Lower lobe of right lung (tissue), 2 donors: ENCODE measurements at regions not wholly inside any gene's neighbourhood (a gene's known extent, or its start where the extent isn't known, plus 50 kb on each side); places are given as distances from the start of the nearest gene placed in this dataset.

Experiments used
- ATAC-seq, 2 donors: fragments of 200-7000 bp; cut with Tn5 transposase; one replicate each; pipeline ENCODE4 v1.9.1; 2020 to 2022; ENCODE audit warnings: mild to moderate bottlenecking in 2 of 2, moderate library complexity in 2 of 2
- DNase-seq: peaks from one replicate; pipeline ENCODE4 v3.0.0-alpha.2; 2020
- H3K27ac ChIP-seq: fragments of 200-600 bp; one replicate; pipeline ENCODE4 v1.8.0; 2022
- H3K27me3 ChIP-seq: fragments of 200-600 bp; one replicate; pipeline ENCODE4 v1.8.0; 2022; ENCODE audit warnings: low read depth
- H3K36me3 ChIP-seq: fragments of 200-600 bp; one replicate; pipeline ENCODE4 v1.8.0; 2022; ENCODE audit warnings: mild to moderate bottlenecking
- H3K4me1 ChIP-seq: fragments of 200-600 bp; one replicate; pipeline ENCODE4 v1.8.0; 2022
- H3K4me3 ChIP-seq: fragments of 200-600 bp; one replicate; pipeline ENCODE4 v1.8.0; 2022; ENCODE audit warnings: mild to moderate bottlenecking
- H3K9me3 ChIP-seq: fragments of 200-600 bp; one replicate; pipeline ENCODE4 v1.8.0; 2022
- intact Hi-C: fragments of 100-400 bp; cut with DNase I; formaldehyde crosslinking; loops from one replicate; pipeline ENCODE4 v1.11.0; 2022
- TF ChIP-seq, protein P1 (sequence below): fragments of 200-600 bp; IDR thresholded peaks from one replicate; pipeline ENCODE4 v1.8.0; 2022; ENCODE audit warnings: antibody characterized with exemption, mild to moderate bottlenecking
- donor health status: DM: no; HTN: yes; CAD: no; lungs with severe emphysema.

DNA sequence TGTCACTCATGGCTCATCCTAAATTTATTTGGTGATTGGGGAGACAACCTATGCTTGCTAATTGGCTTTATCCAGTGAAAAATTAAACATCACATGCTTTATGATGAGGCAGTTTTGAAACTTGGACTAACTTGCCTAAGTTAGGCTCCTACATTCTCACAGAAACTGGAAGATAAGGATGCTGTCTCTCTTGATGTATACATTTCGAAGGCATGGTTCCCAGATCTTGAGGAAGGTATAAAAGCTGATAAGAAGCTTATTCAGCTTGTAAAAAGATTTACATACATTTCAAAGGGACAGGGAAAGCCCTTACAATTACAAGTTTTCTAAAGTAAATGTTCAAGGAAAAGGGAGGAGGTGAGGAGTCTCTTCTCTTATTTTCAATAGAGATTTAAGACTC is 561.7 kb downstream of the IPMK start:
- no peaks in the 10 kb centered on the region for H3K9me3 ChIP-seq
- H3K36me3 ChIP-seq = no peaks in the 10 kb centered on the region
- DNase-seq = no peak
- intact Hi-C loops = no loop called here
- H3K27ac ChIP-seq = no peak overlapping the region
- H3K4me1 ChIP-seq = no peaks in the 10 kb centered on the region
- no peak for ATAC-seq
- TF ChIP-seq, protein P1, sequence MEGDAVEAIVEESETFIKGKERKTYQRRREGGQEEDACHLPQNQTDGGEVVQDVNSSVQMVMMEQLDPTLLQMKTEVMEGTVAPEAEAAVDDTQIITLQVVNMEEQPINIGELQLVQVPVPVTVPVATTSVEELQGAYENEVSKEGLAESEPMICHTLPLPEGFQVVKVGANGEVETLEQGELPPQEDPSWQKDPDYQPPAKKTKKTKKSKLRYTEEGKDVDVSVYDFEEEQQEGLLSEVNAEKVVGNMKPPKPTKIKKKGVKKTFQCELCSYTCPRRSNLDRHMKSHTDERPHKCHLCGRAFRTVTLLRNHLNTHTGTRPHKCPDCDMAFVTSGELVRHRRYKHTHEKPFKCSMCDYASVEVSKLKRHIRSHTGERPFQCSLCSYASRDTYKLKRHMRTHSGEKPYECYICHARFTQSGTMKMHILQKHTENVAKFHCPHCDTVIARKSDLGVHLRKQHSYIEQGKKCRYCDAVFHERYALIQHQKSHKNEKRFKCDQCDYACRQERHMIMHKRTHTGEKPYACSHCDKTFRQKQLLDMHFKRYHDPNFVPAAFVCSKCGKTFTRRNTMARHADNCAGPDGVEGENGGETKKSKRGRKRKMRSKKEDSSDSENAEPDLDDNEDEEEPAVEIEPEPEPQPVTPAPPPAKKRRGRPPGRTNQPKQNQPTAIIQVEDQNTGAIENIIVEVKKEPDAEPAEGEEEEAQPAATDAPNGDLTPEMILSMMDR = no peak
- H3K4me3 ChIP-seq = no peak overlapping the region
- no peaks in the 10 kb centered on the region for H3K27me3 ChIP-seq

DNA sequence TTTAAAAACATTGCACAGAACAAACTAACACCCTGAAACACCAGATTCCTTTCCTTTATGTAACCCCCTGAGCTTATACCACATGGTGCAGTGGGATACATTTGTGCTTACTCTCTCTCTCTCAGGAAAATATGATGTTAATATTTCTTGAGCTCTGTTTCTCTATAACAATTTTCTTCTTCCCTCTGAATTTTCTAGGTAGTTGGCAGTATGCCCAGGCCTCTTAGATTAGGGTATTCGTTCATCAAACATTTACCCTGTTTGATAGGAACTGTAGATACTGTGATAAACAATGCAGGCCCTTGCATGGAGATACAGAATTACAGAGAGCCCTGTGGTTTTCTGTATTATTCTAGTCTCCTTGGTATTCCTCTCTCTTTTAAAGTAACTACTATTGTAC is 567.8 kb downstream of the IPMK start:
- intact Hi-C loops = no loop called here
- TF ChIP-seq, protein P1 = no peak
- Histone ChIP-seq H3K36me3 (no peaks in the 10 kb centered on the region), H3K4me1 (no peaks in the 10 kb centered on the region), H3K27ac (no peak overlapping the region), H3K27me3 (no peaks in the 10 kb centered on the region), H3K4me3 (no peak overlapping the region), H3K9me3 (no peaks in the 10 kb centered on the region)
- ATAC-seq (peak in 1 of 2 donors; percentile 44), DNase-seq (no peak)

DNA sequence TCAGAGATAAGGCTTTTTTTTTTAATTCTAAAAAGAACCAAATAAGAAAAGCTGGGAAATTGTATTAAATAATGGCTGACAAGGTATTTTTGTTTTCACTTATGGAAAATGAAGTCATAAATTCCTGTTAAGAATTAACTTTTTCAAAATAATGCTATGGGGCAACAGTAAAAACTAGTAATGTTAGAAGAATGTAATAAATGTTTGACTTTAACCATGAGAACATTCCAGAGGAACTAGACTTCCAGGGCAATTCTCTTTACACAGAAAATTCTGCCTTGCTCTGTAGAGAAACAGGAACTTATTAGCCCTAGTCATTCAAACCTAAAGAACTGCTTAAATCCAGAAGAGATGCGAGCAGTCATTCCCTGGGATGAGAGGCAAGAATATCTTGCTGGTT is 571.1 kb downstream of the IPMK start:
- intact Hi-C loops = no loop called here
- Histone ChIP-seq H3K4me1 (no peaks in the 10 kb centered on the region), H3K9me3 (no peaks in the 10 kb centered on the region), H3K27me3 (no peaks in the 10 kb centered on the region), H3K27ac (no peak overlapping the region), H3K4me3 (no peak overlapping the region), H3K36me3 (no peaks in the 10 kb centered on the region)
- ATAC-seq = peak in 1 of 2 donors; percentile 77
- TF ChIP-seq, protein P1 = no peak
- DNase-seq = no peak

DNA sequence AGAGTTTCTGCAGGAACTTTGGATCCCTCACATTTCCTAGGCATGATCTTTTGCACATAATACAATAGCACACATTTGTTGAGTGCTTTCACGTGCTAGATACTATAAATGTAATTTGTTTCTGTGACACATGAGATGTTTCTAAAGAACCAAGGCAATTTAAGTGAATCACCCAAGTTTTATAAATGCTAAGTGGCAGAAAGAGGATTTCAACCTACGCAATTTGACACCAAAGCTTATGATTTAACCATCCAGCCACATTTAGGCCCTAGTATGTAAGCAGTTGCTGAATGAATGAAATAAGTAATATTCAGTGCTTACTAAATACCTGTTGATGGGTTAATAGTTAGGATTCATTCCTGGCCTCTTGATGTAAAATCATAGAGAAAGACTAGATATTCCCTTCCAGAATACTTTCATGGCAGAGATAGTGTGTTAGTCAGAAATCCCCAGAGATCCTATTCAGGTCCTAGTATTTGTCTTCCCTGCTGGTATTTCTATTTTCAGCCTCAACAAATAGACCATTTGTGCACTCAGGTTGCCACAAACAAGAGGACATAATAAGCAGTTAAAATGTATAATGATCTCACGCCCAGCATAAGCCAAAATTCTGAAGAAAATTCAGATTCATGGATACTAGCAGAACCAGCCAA is 572.6 kb downstream of the IPMK start:
- Histone ChIP-seq H3K27me3 (no peaks in the 10 kb centered on the region), H3K27ac (no peak overlapping the region), H3K4me1 (no peaks in the 10 kb centered on the region), H3K4me3 (no peak overlapping the region), H3K9me3 (no peaks in the 10 kb centered on the region), H3K36me3 (no peaks in the 10 kb centered on the region)
- no peak for ATAC-seq
- intact Hi-C loops = no loop called here
- TF ChIP-seq, protein P1 = no peak
- no peak for DNase-seq

DNA sequence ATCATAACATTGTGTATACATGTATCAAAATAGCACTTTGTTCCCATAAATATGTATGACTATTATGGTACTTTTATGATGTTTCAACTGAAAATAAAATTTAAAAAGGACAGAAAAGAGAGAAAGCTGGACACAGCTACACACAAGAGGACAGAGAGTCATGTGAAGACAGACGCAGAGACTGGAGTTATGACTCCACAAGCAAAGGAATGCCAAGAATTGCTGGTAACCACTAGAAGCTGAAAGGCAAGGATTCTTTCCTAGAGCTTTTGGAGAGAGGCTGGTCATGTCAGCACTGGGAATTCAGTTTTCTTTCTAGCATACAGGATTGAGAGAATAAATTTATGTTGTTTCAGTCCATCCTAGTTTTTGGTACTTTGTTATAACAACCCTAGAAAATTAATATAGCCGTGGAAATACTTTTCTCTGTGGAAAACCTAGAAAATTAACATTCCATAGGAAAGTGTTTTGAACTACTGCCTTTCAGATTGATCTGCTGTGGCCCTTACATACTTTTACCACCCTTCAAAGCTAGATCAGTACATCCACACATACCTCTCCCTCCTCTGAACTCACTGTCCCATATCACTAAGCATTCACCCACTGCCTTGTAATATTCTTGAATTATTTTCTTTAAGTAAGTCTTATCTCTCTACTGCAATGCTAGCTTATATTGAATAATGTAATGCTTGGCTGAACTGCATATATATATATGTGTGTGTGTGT is 575.3 kb downstream of the IPMK start:
- Histone ChIP-seq H3K4me3 (no peak overlapping the region), H3K9me3 (no peaks in the 10 kb centered on the region), H3K27me3 (no peaks in the 10 kb centered on the region), H3K4me1 (no peaks in the 10 kb centered on the region), H3K36me3 (no peaks in the 10 kb centered on the region), H3K27ac (peak overlapping the region; percentile 18)
- TF ChIP-seq, protein P1 = no peak
- ATAC-seq (peak; percentile 46 to 82), DNase-seq (no peak)
- intact Hi-C loops = no loop called here
